ENCODE measurements at regions not wholly inside any gene's neighbourhood (a gene's known extent, or its start where the extent isn't known, plus 50 kb on each side); places are given as distances from the start of the nearest gene placed in this dataset.

DNA sequence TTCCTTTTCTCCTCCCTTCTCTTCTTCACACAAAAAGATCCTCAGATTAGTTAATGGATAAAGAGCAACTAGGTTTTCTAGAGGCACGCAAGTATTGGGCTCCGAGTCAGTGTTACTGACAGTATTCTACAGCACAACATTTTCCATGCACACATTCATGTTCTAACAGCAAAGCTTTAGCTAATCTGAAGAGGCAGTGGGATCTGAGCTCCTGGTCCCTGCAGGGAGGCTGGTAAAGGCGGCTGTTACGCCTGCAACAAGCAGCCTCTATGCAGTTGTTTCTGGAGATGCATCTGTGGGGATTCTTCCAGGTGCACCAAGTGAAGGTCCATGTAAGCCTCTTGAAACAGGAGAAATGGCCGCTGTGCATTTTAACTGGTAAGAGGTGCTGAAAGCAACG is 143.8 kb downstream of the EFNB2 start:
- TF ChIP-seq CTCF (IDR thresholded peaks at IDR 0.05; ENCODE audit: low read length): no peak
- no peak for TF ChIP-seq EZH2 (IDR thresholded peaks at IDR 0.05; ENCODE audit: borderline replicate concordance, low read length)
